HepG2 (cell line): ENCODE measurements at regions not wholly inside any gene's neighbourhood (a gene's known extent, or its start where the extent isn't known, plus 50 kb on each side); places are given as distances from the start of the nearest gene placed in this dataset.
"Not testable (repeated sequence)": the region's sequence is repeated elsewhere in the genome, so short reads cannot be mapped to it uniquely, and the experiment has no call there.

Source experiments
- ATAC-seq: fragments of 200-7000 bp; cut with Tn5 transposase; 3 replicates; pipeline ENCODE4 v1.9.1; 2020; ENCODE audit warnings: mild to moderate bottlenecking, moderate library complexity
- BruUV-seq: library from RNA; stranded (reverse); fragments of 400-500 nt; replicated peaks from 2 replicates; lab custom pipeline; 2021; lab: Mats Ljungman, UMichigan
- CTCF ChIA-PET: fragments of 300-600 bp; formaldehyde crosslinking; extraction: SDS; loops from one replicate; lab custom pipeline; 2021; ENCODE audit warnings: low total read pairs, inconsistent platforms, low intra/inter-chr PET ratio; lab: Yijun Ruan, JAX
- POLR2A ChIA-PET: fragments of 350-600 bp; sonication (Branson Sonifier 250); formaldehyde crosslinking; loops from one replicate; lab custom pipeline; 2020; ENCODE audit warnings: antibody characterized with exemption, inconsistent platforms; lab: Yijun Ruan, JAX
- DNase-seq: peaks from one replicate; pipeline ENCODE4 v3.0.0-alpha.2; 2015; ENCODE audit warnings: low spot score
- FAIRE-seq: peaks from 3 replicates; lab custom pipeline; 2011; peaks lifted over from hg19 to GRCh38; lab: Jason Lieb, UNC
- H2AFZ ChIP-seq: one replicate; pipeline ENCODE4 v1.6.1; 2011; ENCODE audit warnings: low read length, inconsistent platforms
- H3K27ac ChIP-seq: fragments of 300-600 bp; 3 replicates; pipeline ENCODE4 v1.8.0; 2011; ENCODE audit warnings: mixed run types, mild to moderate bottlenecking, mixed read lengths, low read length, inconsistent platforms; ENCODE audit not compliant: insufficient read depth; ENCODE audit errors: extremely low read length
- H3K27me3 ChIP-seq, 2 experiments: fragments of 200-600 bp in 1 of 2; 2 replicates in 1 of 2; 3 replicates in 1 of 2; pipeline versions ENCODE4 v1.6.0 to v1.8.0; 2011; ENCODE audit warnings: low read length in 2 of 2, mild to moderate bottlenecking in 2 of 2, moderate library complexity in 2 of 2, inconsistent platforms in 1 of 2; ENCODE audit not compliant: insufficient read depth in 2 of 2, control insufficient read depth in 1 of 2
- H3K36me3 ChIP-seq, 2 experiments: fragments of 200-600 bp in 1 of 2; replicated peaks in 1 of 2; 2 replicates in 1 of 2; 3 replicates in 1 of 2; pipeline versions ENCODE4 v1.5.1 to v1.8.0; 2011; ENCODE audit warnings: low read length in 2 of 2, inconsistent platforms in 1 of 2; ENCODE audit not compliant: insufficient read depth in 2 of 2, control insufficient read depth in 1 of 2
- H3K4me1 ChIP-seq: 2 replicates; pipeline ENCODE4 v1.5.1; 2012; ENCODE audit warnings: low read length, inconsistent platforms; ENCODE audit not compliant: insufficient read depth
- H3K4me2 ChIP-seq: 2 replicates; pipeline ENCODE4 v1.6.0; 2011; ENCODE audit warnings: low read depth, low read length, inconsistent platforms
- H3K4me3 ChIP-seq, 3 experiments: fragments of 200-600 bp in 1 of 3; sonication (generic), shearing (Covaris generic) in 1 of 3; replicated peaks in 1 of 3; 2 replicates each; pipeline ENCODE4 v1.5.1; 2011 to 2016; ENCODE audit warnings: low read length in 3 of 3, inconsistent platforms in 2 of 3, low read depth in 2 of 3, mild to moderate bottlenecking in 2 of 3, control low read depth in 1 of 3, mixed read lengths in 1 of 3; ENCODE audit not compliant: insufficient read depth in 1 of 3
- H3K79me2 ChIP-seq: one replicate; pipeline ENCODE4 v1.6.1; 2011; ENCODE audit warnings: low read length, inconsistent platforms; ENCODE audit not compliant: insufficient read depth
- H3K9ac ChIP-seq: 2 replicates; pipeline ENCODE4 v1.6.0; 2011; ENCODE audit warnings: mild to moderate bottlenecking, low read depth, low read length, inconsistent platforms; ENCODE audit not compliant: insufficient read depth
- H3K9me3 ChIP-seq: 2 replicates; pipeline ENCODE4 v1.5.1; 2012; ENCODE audit warnings: mild to moderate bottlenecking, low read length
- H4K20me1 ChIP-seq: 2 replicates; pipeline ENCODE4 v1.6.0; 2011; ENCODE audit warnings: inconsistent platforms, mild to moderate bottlenecking, low read length, moderate library complexity; ENCODE audit not compliant: insufficient read depth
- ELF3 ChIP-seq: IDR thresholded peaks from 2 replicates; pipeline ENCODE4 v1.6.1; 2016; ENCODE audit warnings: missing genetic modification reagents, missing compliant biosample characterization
- SYNCRIP ChIP-seq: fragments of 200-400 bp; formaldehyde crosslinking; IDR thresholded peaks from 2 replicates; pipeline ENCODE4 v1.6.1; 2018; ENCODE audit warnings: mild to moderate bottlenecking, low read depth, low read length; ENCODE audit not compliant: insufficient read depth
- TAF15 ChIP-seq: fragments of 200-400 bp; formaldehyde crosslinking; IDR thresholded peaks from one replicate; pipeline ENCODE4 v1.6.1; 2018; ENCODE audit warnings: mild to moderate bottlenecking, low read depth, low read length; ENCODE audit not compliant: poor library complexity, severe bottlenecking
- TFDP1 ChIP-seq: IDR thresholded peaks from 2 replicates; pipeline ENCODE4 v1.6.1; 2016; ENCODE audit warnings: missing compliant biosample characterization, missing genetic modification reagents, borderline replicate concordance
- TFDP2 ChIP-seq: sonication (generic); formaldehyde crosslinking; IDR thresholded peaks from 2 replicates; pipeline ENCODE4 v1.4.0; 2020; ENCODE audit warnings: missing genetic modification reagents
- WGBS: methylation state at CpG from one replicate; pipeline ENCODE4 v1.1.6; 2017; ENCODE audit warnings: low lambda C conversion rate; 5-methylcytosine and 5-hydroxymethylcytosine counted together
- in situ Hi-C: cut with HindIII; loops from 2 replicates; pipeline ENCODE4 v1.10.0; 2017; ENCODE audit warnings: low pct_unique_long_range_greater_than_20kb; ENCODE audit not compliant: extremely low pct_ligation_motif_present
- intact Hi-C: fragments of 100-400 bp; cut with micrococcal nuclease; formaldehyde crosslinking; loops from one replicate; pipeline ENCODE4 v1.10.0; 2022; ENCODE audit not compliant: unreplicated experiment

GRCh38 chr4:137408527-137409177 is 123.6 kb downstream of the PCDH18 start (continued):
- no peak for TF ChIP-seq TAF15
- no peak for TF ChIP-seq TFDP1
- TF ChIP-seq ELF3 (CRISPR knock-in tag): no peak
- TF ChIP-seq SYNCRIP: no peak
- no peak for TF ChIP-seq TFDP2 (CRISPR knock-in tag)

GRCh38 chr4:137405833-137406232 is 126.5 kb downstream of the PCDH18 start:
- H3K9ac ChIP-seq, BruUV-seq, FAIRE-seq, in situ Hi-C loops, H3K79me2 ChIP-seq, H3K4me3 ChIP-seq, intact Hi-C loops, H3K27me3 ChIP-seq, ATAC-seq, POLR2A ChIA-PET, H3K9me3 ChIP-seq, H3K4me2 ChIP-seq, H2AFZ ChIP-seq, DNase-seq, H3K36me3 ChIP-seq, H3K27ac ChIP-seq, CTCF ChIA-PET, H4K20me1 ChIP-seq: not testable (repeated sequence)
- H3K4me1 ChIP-seq: peaks cover 20% of the 10 kb centered on the region
- 45% methylated on average over 9 of the region's 9 CpGs for WGBS
